ENCODE measurements at regions not wholly inside any gene's neighbourhood (a gene's known extent, or its start where the extent isn't known, plus 50 kb on each side); places are given as distances from the start of the nearest gene placed in this dataset.

GRCh38 chr9:29144476-29144875, 1571.2 kb upstream of the C9orf72 start:
- no peak overlapping the region for H3K4ac ChIP-seq (ENCODE audit: low read depth, low read length)
- CTCF ChIA-PET: no interaction called here
- no peak overlapping the region for H2BK15ac ChIP-seq (ENCODE audit: low read depth, low read length)
- H3K4me2 ChIP-seq (ENCODE audit: low read depth, low read length): no peak overlapping the region
- no peak overlapping the region for H2BK5ac ChIP-seq (ENCODE audit: low read depth, low read length, poor library complexity, severe bottlenecking)
- no peak overlapping the region for H3K23ac ChIP-seq (ENCODE audit: low read depth, low read length)
- H3K4me3 ChIP-seq (ENCODE audit: insufficient read depth, low read depth, low read length): no peak overlapping the region
- peaks cover 4% of the 10 kb centered on the region; the same call in 1 of the 2 replicates for H3K9me3 ChIP-seq (ENCODE audit: control insufficient read depth, insufficient read depth, low read length)
- no peak overlapping the region for H2BK120ac ChIP-seq (ENCODE audit: low read depth, low read length)
- no peak overlapping the region for H2AFZ ChIP-seq (replicated peaks; ENCODE audit: low read length, poor library complexity)
- H3K14ac ChIP-seq (replicated peaks; ENCODE audit: low read depth, low read length): no peak overlapping the region
- no peak overlapping the region for H4K8ac ChIP-seq (ENCODE audit: low read depth in 2 of 2, low read length in 2 of 2)
- no peaks in the 10 kb centered on the region for H3K4me1 ChIP-seq (ENCODE audit: control insufficient read depth, insufficient read depth, low read length)
- H4K91ac ChIP-seq (ENCODE audit: insufficient read depth, low read depth, low read length): no peak overlapping the region
- WGBS, 2 experiments (ENCODE audit: extremely low coverage in 2 of 2, insufficient read length in 1 of 2): no CpG with 5 or more reads among the region's 1 CpG
- no TSS peak for BruUV-seq (replicated peaks)
- no peak overlapping the region for H2BK20ac ChIP-seq (ENCODE audit: low read depth, low read length)
- no peaks in the 10 kb centered on the region for H4K20me1 ChIP-seq (ENCODE audit: insufficient read depth, low read length)
- no peaks in the 10 kb centered on the region for H3K79me1 ChIP-seq (ENCODE audit: low read depth in 1 of 2, low read length in 2 of 2)
- no peaks in the 10 kb centered on the region for H3K9me1 ChIP-seq (ENCODE audit: insufficient read depth, low read length)
- no peak overlapping the region for H3K27ac ChIP-seq (ENCODE audit: insufficient read depth, low read length)
- no peak overlapping the region for H2AK5ac ChIP-seq (ENCODE audit: low read depth, low read length)
- H3K27me3 ChIP-seq (ENCODE audit: control insufficient read depth, insufficient read depth, low read length): no peaks in the 10 kb centered on the region
- DNase-seq: no peak
- no peak overlapping the region for H3K56ac ChIP-seq (ENCODE audit: extremely low read depth, insufficient read depth, low read length)
- TF ChIP-seq USF2 (IDR thresholded peaks at IDR 0.05; ENCODE audit: low read depth, low read length) (no peak), FOS (IDR thresholded peaks at IDR 0.05; ENCODE audit: low read depth, low read length) (no peak), MAZ (IDR thresholded peaks at IDR 0.05; ENCODE audit: borderline replicate concordance, low read depth, low read length) (no peak), MXI1 (IDR thresholded peaks at IDR 0.05; ENCODE audit: borderline replicate concordance, low read depth, low read length) (no peak), MAFK (IDR thresholded peaks at IDR 0.05; ENCODE audit: low read depth, low read length) (no peak), RCOR1 (IDR thresholded peaks at IDR 0.05; ENCODE audit: insufficient replicate concordance, low read length) (no peak), CHD1 (IDR thresholded peaks at IDR 0.05; ENCODE audit: low read depth, low read length) (no peak), NFE2L2 (IDR thresholded peaks at IDR 0.05; ENCODE audit: low read depth, low read length) (no peak), SMC3 (IDR thresholded peaks at IDR 0.05; ENCODE audit: low read depth, low read length) (no peak), POLR2A (IDR thresholded peaks at IDR 0.05; ENCODE audit: low read depth, low read length) (no peak), RAD21 (IDR thresholded peaks at IDR 0.05; ENCODE audit: low read length) (no peak)
- TF ChIP-seq, protein P1, sequence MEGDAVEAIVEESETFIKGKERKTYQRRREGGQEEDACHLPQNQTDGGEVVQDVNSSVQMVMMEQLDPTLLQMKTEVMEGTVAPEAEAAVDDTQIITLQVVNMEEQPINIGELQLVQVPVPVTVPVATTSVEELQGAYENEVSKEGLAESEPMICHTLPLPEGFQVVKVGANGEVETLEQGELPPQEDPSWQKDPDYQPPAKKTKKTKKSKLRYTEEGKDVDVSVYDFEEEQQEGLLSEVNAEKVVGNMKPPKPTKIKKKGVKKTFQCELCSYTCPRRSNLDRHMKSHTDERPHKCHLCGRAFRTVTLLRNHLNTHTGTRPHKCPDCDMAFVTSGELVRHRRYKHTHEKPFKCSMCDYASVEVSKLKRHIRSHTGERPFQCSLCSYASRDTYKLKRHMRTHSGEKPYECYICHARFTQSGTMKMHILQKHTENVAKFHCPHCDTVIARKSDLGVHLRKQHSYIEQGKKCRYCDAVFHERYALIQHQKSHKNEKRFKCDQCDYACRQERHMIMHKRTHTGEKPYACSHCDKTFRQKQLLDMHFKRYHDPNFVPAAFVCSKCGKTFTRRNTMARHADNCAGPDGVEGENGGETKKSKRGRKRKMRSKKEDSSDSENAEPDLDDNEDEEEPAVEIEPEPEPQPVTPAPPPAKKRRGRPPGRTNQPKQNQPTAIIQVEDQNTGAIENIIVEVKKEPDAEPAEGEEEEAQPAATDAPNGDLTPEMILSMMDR (conservative IDR thresholded peaks at IDR 0.05; ENCODE audit: low read depth, low read length): no peak
- TF ChIP-seq, protein P2, sequence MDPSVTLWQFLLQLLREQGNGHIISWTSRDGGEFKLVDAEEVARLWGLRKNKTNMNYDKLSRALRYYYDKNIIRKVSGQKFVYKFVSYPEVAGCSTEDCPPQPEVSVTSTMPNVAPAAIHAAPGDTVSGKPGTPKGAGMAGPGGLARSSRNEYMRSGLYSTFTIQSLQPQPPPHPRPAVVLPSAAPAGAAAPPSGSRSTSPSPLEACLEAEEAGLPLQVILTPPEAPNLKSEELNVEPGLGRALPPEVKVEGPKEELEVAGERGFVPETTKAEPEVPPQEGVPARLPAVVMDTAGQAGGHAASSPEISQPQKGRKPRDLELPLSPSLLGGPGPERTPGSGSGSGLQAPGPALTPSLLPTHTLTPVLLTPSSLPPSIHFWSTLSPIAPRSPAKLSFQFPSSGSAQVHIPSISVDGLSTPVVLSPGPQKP (IDR thresholded peaks at IDR 0.05; ENCODE audit: borderline replicate concordance, low read depth, low read length): no peak
- H2AK9ac ChIP-seq (replicated peaks; ENCODE audit: low read depth, low read length, poor library complexity): no peak overlapping the region
- ATAC-seq (ENCODE audit: low read depth): no peak
- H3K9ac ChIP-seq (ENCODE audit: low read depth, low read length): no peak overlapping the region
- POLR2A ChIA-PET (ENCODE audit: unreplicated experiment): no interaction called here
- H3K18ac ChIP-seq (ENCODE audit: low read depth, low read length): no peak overlapping the region
- in situ Hi-C loops (cut with MboI; ENCODE audit: low sequenced_read_pairs): no loop called here
- H4K5ac ChIP-seq (ENCODE audit: low read depth, low read length): no peak overlapping the region
- dilution Hi-C loops (cut with HindIII; ENCODE audit: low sequenced_read_pairs, unreplicated experiment): no loop called here
- no peaks in the 10 kb centered on the region for H3K36me3 ChIP-seq (ENCODE audit: control insufficient read depth, insufficient read depth, low read length)
- intact Hi-C loops (cut with micrococcal nuclease): no loop called here
